ENCODE measurements at regions not wholly inside any gene's neighbourhood (a gene's known extent, or its start where the extent isn't known, plus 50 kb on each side); places are given as distances from the start of the nearest gene placed in this dataset.

GRCh38 chr1:101698681-101699080 lies 298.0 kb downstream of the OLFM3 start:
- H3K4me3 ChIP-seq (ENCODE audit: extremely low read depth in 1 of 4, insufficient read depth in 2 of 4, low read depth in 3 of 4, low read length in 4 of 4) = no peak overlapping the region
- H2BK120ac ChIP-seq (replicated peaks; ENCODE audit: low read depth, low read length) = no peak overlapping the region
- no peak overlapping the region for H4K91ac ChIP-seq (replicated peaks; ENCODE audit: insufficient read length, low read length)
- no peak for DNase-seq (ENCODE audit: low read depth in 1 of 2, low spot score in 2 of 2)
- WGBS, 2 experiments (ENCODE audit: extremely low coverage in 1 of 2, insufficient coverage in 1 of 2, insufficient read length in 1 of 2, insufficient replicate concordance in 2 of 2, low coverage in 1 of 2, low lambda C conversion rate in 2 of 2, missing lambda C conversion rate in 1 of 2) = 94% methylated on average over 1 of the region's 1 CpG; no CpG with 5 or more reads in 1 of the 2 experiments
- no peak overlapping the region for H3K4ac ChIP-seq (replicated peaks; ENCODE audit: insufficient read length, low read depth, low read length)
- POLR2A ChIA-PET (ENCODE audit: partially characterized antibody) = no interaction called here
- H3K79me1 ChIP-seq (ENCODE audit: low read depth, low read length) = no peaks in the 10 kb centered on the region
- H3K36me3 ChIP-seq (ENCODE audit: control insufficient read depth in 2 of 4, insufficient read depth in 4 of 4, low read length in 3 of 4) = no peaks in the 10 kb centered on the region
- H4K5ac ChIP-seq (ENCODE audit: insufficient read length, low read depth, low read length) = no peak overlapping the region
- no peaks in the 10 kb centered on the region for H3K23me2 ChIP-seq (ENCODE audit: low read depth, low read length)
- H3K27ac ChIP-seq (ENCODE audit: low read depth, low read length) = no peak overlapping the region
- H4K8ac ChIP-seq (ENCODE audit: extremely low read depth, insufficient read depth, low read length) = no peak overlapping the region
- H3K4me1 ChIP-seq (replicated peaks in 1 of 4; ENCODE audit: control insufficient read depth in 3 of 4, insufficient read depth in 4 of 4, low read length in 3 of 4) = no peaks in the 10 kb centered on the region
- TF ChIP-seq CREB1 (IDR thresholded peaks at IDR 0.05) (no peak), RXRA (IDR thresholded peaks at IDR 0.05; ENCODE audit: insufficient read depth, low read depth, low read length) (no peak)
- H2AK5ac ChIP-seq (ENCODE audit: low read depth, low read length) = no peak overlapping the region
- no peak overlapping the region for H2BK15ac ChIP-seq (ENCODE audit: low read length)
- no peak for FAIRE-seq
- CTCF ChIA-PET (ENCODE audit: partially characterized antibody) = interaction anchor here (0.6 to 1.7 kb wide), 2 partner anchors 45 to 64 kb away, joined by 3 to 4 read pairs; no protein-coding TSS in a partner anchor
- H3K9me3 ChIP-seq (ENCODE audit: insufficient read depth in 2 of 2, low read depth in 1 of 2, low read length in 1 of 2) = no peaks in the 10 kb centered on the region
- no peak overlapping the region for H3K23ac ChIP-seq (ENCODE audit: insufficient read length)
- no peak overlapping the region for H2AFZ ChIP-seq (ENCODE audit: low read length)
- no peak overlapping the region for H3K14ac ChIP-seq (ENCODE audit: insufficient read length)
- no peak overlapping the region for H3K18ac ChIP-seq (ENCODE audit: extremely low read depth, low read length)
- no peak overlapping the region for H3K4me2 ChIP-seq (ENCODE audit: insufficient read depth in 1 of 2, low read depth in 2 of 2, low read length in 2 of 2)
- no peak overlapping the region for H3K56ac ChIP-seq (replicated peaks; ENCODE audit: insufficient read length, low read depth, low read length)
- H4K20me1 ChIP-seq (replicated peaks in 1 of 2; ENCODE audit: control insufficient read depth in 1 of 2, insufficient read depth in 2 of 2, low read length in 2 of 2) = no peaks in the 10 kb centered on the region
- no peak overlapping the region for H2BK5ac ChIP-seq (ENCODE audit: low read depth, low read length)
- H3K27me3 ChIP-seq (replicated peaks in 1 of 4; ENCODE audit: control insufficient read depth in 3 of 4, extremely low read depth in 1 of 4, insufficient read depth in 3 of 4, low read length in 3 of 4) = no peaks in the 10 kb centered on the region
- no peak overlapping the region for H3K9ac ChIP-seq (replicated peaks in 1 of 4; ENCODE audit: extremely low read depth in 1 of 4, low read depth in 3 of 4, low read length in 3 of 4)
- no peak overlapping the region for H2BK20ac ChIP-seq (ENCODE audit: low read length)
- H3K79me2 ChIP-seq (ENCODE audit: control insufficient read depth in 1 of 2, insufficient read depth in 2 of 2, low read length in 2 of 2) = no peaks in the 10 kb centered on the region
- H2BK12ac ChIP-seq (ENCODE audit: low read depth, low read length) = no peak overlapping the region
